NT2/D1 (cell line): ENCODE measurements at regions not wholly inside any gene's neighbourhood (a gene's known extent, or its start where the extent isn't known, plus 50 kb on each side); places are given as distances from the start of the nearest gene placed in this dataset.

Source experiments
- DNase-seq: peaks from one replicate; pipeline ENCODE4 v3.0.0-alpha.2; 2011; ENCODE audit warnings: low read depth, low spot score
- H3K27me3 ChIP-seq: 2 replicates; pipeline ENCODE4 v1.6.0; 2011; ENCODE audit warnings: mild to moderate bottlenecking; ENCODE audit not compliant: insufficient read length, insufficient read depth
- H3K36me3 ChIP-seq: 2 replicates; pipeline ENCODE4 v1.6.1; 2011; ENCODE audit warnings: mild to moderate bottlenecking, low read length, mixed read lengths; ENCODE audit not compliant: insufficient read depth, insufficient read length
- H3K4me1 ChIP-seq: 2 replicates; pipeline ENCODE4 v1.5.1; 2011; ENCODE audit not compliant: insufficient read depth, insufficient read length
- H3K4me3 ChIP-seq: 2 replicates; pipeline ENCODE4 v1.5.1; 2011; ENCODE audit warnings: low read depth; ENCODE audit not compliant: insufficient read length
- H3K9ac ChIP-seq: 2 replicates; pipeline ENCODE4 v1.6.0; 2011; ENCODE audit warnings: low read depth; ENCODE audit not compliant: insufficient read length
- H3K9me3 ChIP-seq: 2 replicates; pipeline ENCODE4 v1.5.1; 2011; ENCODE audit warnings: mild to moderate bottlenecking, low read length; ENCODE audit not compliant: insufficient read depth
- SUZ12 ChIP-seq: IDR thresholded peaks from 2 replicates; pipeline ENCODE4 v1.6.1; 2011; ENCODE audit not compliant: insufficient read length, insufficient read depth; ENCODE audit errors: extremely low read depth
- YY1 ChIP-seq: IDR thresholded peaks from 2 replicates; pipeline ENCODE4 v1.6.1; 2011; ENCODE audit not compliant: insufficient read length, insufficient read depth
- ZNF274 ChIP-seq: IDR thresholded peaks from 2 replicates; pipeline ENCODE4 v1.6.1; 2011; ENCODE audit warnings: mild to moderate bottlenecking, low read depth, low read length

DNA sequence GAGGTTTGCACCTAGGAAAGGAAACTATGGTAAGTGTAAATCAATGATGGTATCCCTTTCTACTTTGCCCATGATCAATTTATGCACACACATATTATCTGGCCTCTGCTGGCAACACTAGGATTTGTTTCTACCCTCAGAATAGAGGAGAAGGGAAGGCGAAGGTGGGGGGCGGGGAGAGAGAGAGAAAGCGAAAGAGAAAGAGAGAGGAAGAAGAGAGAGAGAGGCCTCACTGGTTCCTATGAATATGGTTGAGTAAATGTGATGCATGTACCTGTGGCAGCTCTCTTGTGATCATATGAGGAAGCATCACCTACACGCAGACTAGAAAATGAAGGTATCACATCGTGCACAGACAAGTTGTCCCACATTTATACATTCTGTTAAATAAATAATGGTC, 882.0 kb upstream of the SLITRK6 start:
- Histone ChIP-seq H3K9ac (no peak overlapping the region), H3K4me1 (no peaks in the 10 kb centered on the region), H3K27me3 (no peaks in the 10 kb centered on the region), H3K9me3 (no peaks in the 10 kb centered on the region), H3K36me3 (no peaks in the 10 kb centered on the region), H3K4me3 (no peak overlapping the region)
- DNase-seq: no peak
- TF ChIP-seq ZNF274: no peak
- TF ChIP-seq SUZ12: no peak
- no peak for TF ChIP-seq YY1

DNA sequence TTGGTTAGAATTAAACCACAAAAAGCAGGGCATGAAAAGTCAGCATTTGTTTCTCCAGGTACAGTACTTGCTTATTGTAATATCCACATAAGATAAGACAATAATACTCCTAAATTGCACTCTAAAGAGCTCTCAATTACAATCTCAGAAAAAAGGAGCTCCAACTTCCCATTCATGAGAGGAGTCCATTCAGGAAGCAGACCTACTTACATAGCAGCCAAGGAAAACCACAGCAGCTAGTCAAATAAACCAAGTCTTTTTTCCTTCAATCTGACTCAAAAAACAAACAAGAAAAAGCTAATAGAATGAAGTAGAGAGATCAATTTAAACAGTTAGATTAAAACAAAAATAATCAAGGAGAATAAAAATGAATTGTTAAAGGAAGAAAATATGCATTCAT, 885.2 kb upstream of the SLITRK6 start:
- Histone ChIP-seq H3K9ac (no peak overlapping the region), H3K27me3 (no peaks in the 10 kb centered on the region), H3K4me3 (no peak overlapping the region), H3K9me3 (no peaks in the 10 kb centered on the region), H3K4me1 (no peaks in the 10 kb centered on the region), H3K36me3 (no peaks in the 10 kb centered on the region)
- DNase-seq: no peak
- no peak for TF ChIP-seq SUZ12
- TF ChIP-seq ZNF274: no peak
- TF ChIP-seq YY1: no peak

- no peaks in the 10 kb centered on the region for H3K9me3 ChIP-seq
- no peak for TF ChIP-seq SUZ12
- no peak for TF ChIP-seq YY1
- no peak for TF ChIP-seq ZNF274
- no peaks in the 10 kb centered on the region for H3K27me3 ChIP-seq
- no peaks in the 10 kb centered on the region for H3K36me3 ChIP-seq
- H3K9ac ChIP-seq: no peak overlapping the region
- no peak overlapping the region for H3K4me3 ChIP-seq
- no peaks in the 10 kb centered on the region for H3K4me1 ChIP-seq
- DNase-seq: no peak
Measured at GRCh38 chr13:86689911-86690310, 890.7 kb upstream of the SLITRK6 start.

DNA sequence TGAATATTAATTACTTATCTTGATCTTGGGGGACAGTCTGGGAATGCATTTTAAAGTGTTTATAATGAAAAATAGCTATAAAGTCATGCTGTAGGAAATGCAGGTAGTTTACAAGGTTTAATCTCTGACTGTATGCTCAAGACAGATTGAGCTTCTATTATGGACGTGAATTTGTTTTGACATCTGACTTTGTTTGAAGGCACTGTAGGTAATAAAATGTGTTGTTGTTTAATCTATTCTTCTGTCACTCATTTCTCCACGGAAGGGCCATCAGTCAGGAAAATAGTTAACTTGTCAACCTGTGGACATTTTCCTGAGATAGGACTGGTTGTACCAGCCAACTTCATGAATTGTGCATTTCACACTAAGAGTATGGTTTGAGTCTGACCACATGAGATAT, 893.1 kb upstream of the SLITRK6 start:
- TF ChIP-seq YY1 (no peak), SUZ12 (no peak), ZNF274 (no peak)
- no peaks in the 10 kb centered on the region for H3K9me3 ChIP-seq
- DNase-seq: no peak
- H3K27me3 ChIP-seq: no peaks in the 10 kb centered on the region
- H3K4me3 ChIP-seq: no peak overlapping the region
- H3K36me3 ChIP-seq: no peaks in the 10 kb centered on the region
- H3K4me1 ChIP-seq: no peaks in the 10 kb centered on the region
- no peak overlapping the region for H3K9ac ChIP-seq

DNA sequence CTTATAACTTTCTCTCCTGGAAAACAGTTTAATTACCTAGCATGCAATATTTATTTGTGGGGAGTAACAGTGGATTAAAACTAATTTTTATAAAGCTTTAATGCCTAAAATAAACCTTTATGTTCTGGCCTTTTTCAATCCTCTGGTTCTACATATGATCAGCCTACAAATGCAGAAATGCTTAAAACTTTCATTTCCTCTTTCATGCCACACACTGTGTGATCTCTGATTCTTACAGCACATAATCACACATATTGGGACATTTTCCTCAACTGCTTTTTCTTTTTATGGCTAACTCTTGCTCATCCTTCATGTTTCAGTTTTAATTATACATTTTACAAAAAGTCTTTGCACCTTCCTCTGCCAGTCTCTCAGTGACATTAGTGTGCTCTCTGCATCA, 910.8 kb upstream of the SLITRK6 start:
- no peak overlapping the region for H3K9ac ChIP-seq
- no peak overlapping the region for H3K4me3 ChIP-seq
- no peaks in the 10 kb centered on the region for H3K4me1 ChIP-seq
- no peaks in the 10 kb centered on the region for H3K27me3 ChIP-seq
- DNase-seq: no peak
- no peak for TF ChIP-seq SUZ12
- no peak for TF ChIP-seq YY1
- TF ChIP-seq ZNF274: no peak
- no peaks in the 10 kb centered on the region for H3K36me3 ChIP-seq
- H3K9me3 ChIP-seq: no peaks in the 10 kb centered on the region

GRCh38 chr13:86710896-86711295, 911.7 kb upstream of the SLITRK6 start:
- H3K4me1 ChIP-seq: no peaks in the 10 kb centered on the region
- no peak for DNase-seq
- no peaks in the 10 kb centered on the region for H3K9me3 ChIP-seq
- H3K4me3 ChIP-seq: no peak overlapping the region
- H3K27me3 ChIP-seq: no peaks in the 10 kb centered on the region
- TF ChIP-seq SUZ12: no peak
- TF ChIP-seq ZNF274: no peak
- no peak for TF ChIP-seq YY1
- H3K9ac ChIP-seq: no peak overlapping the region
- H3K36me3 ChIP-seq: no peaks in the 10 kb centered on the region

GRCh38 chr13:86714495-86714894, 915.3 kb upstream of the SLITRK6 start:
- H3K4me3 ChIP-seq: no peak overlapping the region
- H3K9me3 ChIP-seq: no peaks in the 10 kb centered on the region
- no peaks in the 10 kb centered on the region for H3K36me3 ChIP-seq
- no peak for DNase-seq
- no peaks in the 10 kb centered on the region for H3K27me3 ChIP-seq
- no peak overlapping the region for H3K9ac ChIP-seq
- H3K4me1 ChIP-seq: no peaks in the 10 kb centered on the region
- TF ChIP-seq SUZ12 (no peak), YY1 (no peak), ZNF274 (no peak)

DNA sequence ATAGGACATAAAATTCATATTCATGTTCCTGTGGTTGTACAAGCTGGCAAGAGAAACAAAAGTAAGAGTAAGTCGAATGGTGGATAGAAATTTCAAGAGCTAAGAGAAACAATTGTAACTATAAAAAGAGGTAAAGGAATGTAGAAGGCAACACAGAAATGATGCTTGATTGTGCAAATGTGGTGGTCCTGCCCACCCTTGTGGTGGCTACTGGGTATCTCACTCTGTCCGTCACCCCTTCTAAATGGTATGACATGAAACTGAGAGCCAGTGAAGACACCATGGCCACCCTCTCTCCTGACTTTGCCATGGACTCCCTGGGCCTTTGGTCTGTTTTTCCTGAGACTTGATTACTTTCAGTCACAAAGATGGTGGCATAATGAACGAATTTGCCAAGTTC, 925.9 kb upstream of the SLITRK6 start:
- no peaks in the 10 kb centered on the region for H3K27me3 ChIP-seq
- peak; percentile 18 for DNase-seq
- TF ChIP-seq SUZ12 (no peak), ZNF274 (no peak), YY1 (no peak)

More for the DNA sequence above, 925.9 kb upstream of the SLITRK6 start:
- no peak overlapping the region for H3K4me3 ChIP-seq
- H3K4me1 ChIP-seq: no peaks in the 10 kb centered on the region
- H3K36me3 ChIP-seq: no peaks in the 10 kb centered on the region
- H3K9ac ChIP-seq: no peak overlapping the region
- H3K9me3 ChIP-seq: no peaks in the 10 kb centered on the region
